Right lobe of liver (tissue), 6 donors: ENCODE measurements at regions not wholly inside any gene's neighbourhood (a gene's known extent, or its start where the extent isn't known, plus 50 kb on each side); places are given as distances from the start of the nearest gene placed in this dataset.

Experiments used
- ATAC-seq, 4 donors: fragments of 200-7000 bp; cut with Tn5 transposase; one replicate each; pipeline ENCODE4 v1.9.1; 2020; ENCODE audit warnings: mild to moderate bottlenecking in 4 of 4, moderate library complexity in 4 of 4
- DNase-seq, 3 donors: peaks; one replicate each; pipeline ENCODE4 v3.0.0-alpha.2; 2020
- H3K27ac ChIP-seq, 3 donors: fragments of 200-600 bp; one replicate each; pipeline ENCODE4 v1.8.0; 2022
- H3K27me3 ChIP-seq, 2 donors: fragments of 200-600 bp; one replicate each; pipeline ENCODE4 v1.8.0; 2022
- H3K36me3 ChIP-seq, 4 donors: fragments of 200-600 bp; sonication (generic) in 1 of 4; one replicate each; pipeline versions ENCODE4 v1.5.1 to v1.8.0; 2017 to 2022; ENCODE audit warnings: control low read depth in 1 of 4
- H3K4me1 ChIP-seq, 4 donors: fragments of 200-600 bp; sonication (generic) in 1 of 4; one replicate each; pipeline versions ENCODE4 v1.5.1 to v1.8.0; 2017 to 2022; ENCODE audit warnings: control low read depth in 1 of 4
- H3K4me3 ChIP-seq, 3 donors: fragments of 200-600 bp; one replicate each; pipeline ENCODE4 v1.8.0; 2022
- H3K9me3 ChIP-seq, 4 donors: fragments of 200-600 bp; sonication (generic) in 1 of 4; one replicate each; pipeline versions ENCODE4 v1.5.1 to v1.8.0; 2017 to 2022; ENCODE audit warnings: control low read depth in 1 of 4
- CTCF ChIP-seq, 4 donors: fragments of 200-600 bp in 3 of 4; fragments of 450-650 bp in 1 of 4; IDR thresholded peaks; one replicate each; pipeline versions ENCODE4 v1.5.1 to v1.8.0; 2016 to 2022; ENCODE audit warnings: antibody characterized with exemption in 4 of 4, mild to moderate bottlenecking in 2 of 4
- POLR2A ChIP-seq: fragments of 450-650 bp; IDR thresholded peaks from one replicate; pipeline ENCODE4 v1.6.1; 2017; ENCODE audit warnings: antibody characterized with exemption, mild to moderate bottlenecking
- WGBS: methylation state at CpG from one replicate; pipeline ENCODE4 v1.1.6; 2018; ENCODE audit warnings: low coverage, low lambda C conversion rate; ENCODE audit not compliant: insufficient coverage; ENCODE audit errors: missing lambda C conversion rate; 5-methylcytosine and 5-hydroxymethylcytosine counted together
- intact Hi-C, 2 donors: fragments of 100-400 bp; cut with DNase I; formaldehyde crosslinking; loops; one replicate each; pipeline versions ENCODE4 v1.11.2 to v1.14.1; 2022
- donor health status: DM: no; HTN: yes; CAD: no.
- donor health status: DM: no; HTN: no; CAD: no.
- donor health status: DM: no; HTN: no; CAD: no.
- donor health status: DM: no; HTN: yes; CAD: no.
- donor health status: DM: no; HTN: yes; CAD: no.

GRCh38 chr1:239023732-239024360 lies 362.5 kb upstream of the CHRM3 start:
- ATAC-seq = no peak
- no peaks in the 10 kb centered on the region for H3K4me1 ChIP-seq
- no peak overlapping the region for H3K4me3 ChIP-seq
- no peaks in the 10 kb centered on the region for H3K27me3 ChIP-seq
- TF ChIP-seq CTCF (IDR thresholded peaks at IDR 0.05) (no peak), POLR2A (no peak)
- no peak overlapping the region for H3K27ac ChIP-seq
- H3K36me3 ChIP-seq = no peaks in the 10 kb centered on the region
- H3K9me3 ChIP-seq = no peaks in the 10 kb centered on the region
- intact Hi-C loops = no loop called here
- 37% methylated on average over 4 of the region's 4 CpGs for WGBS
- no peak for DNase-seq

- intact Hi-C loops = no loop called here
- TF ChIP-seq CTCF (IDR thresholded peaks at IDR 0.05) (no peak), POLR2A (no peak)
- DNase-seq = no peak
- Histone ChIP-seq H3K4me3 (no peak overlapping the region), H3K4me1 (no peaks in the 10 kb centered on the region), H3K36me3 (no peaks in the 10 kb centered on the region), H3K27ac (no peak overlapping the region), H3K27me3 (no peaks in the 10 kb centered on the region), H3K9me3 (no peaks in the 10 kb centered on the region)
- 57% methylated on average over 2 of the region's 2 CpGs for WGBS
- no peak for ATAC-seq
Measured at GRCh38 chr1:239016337-239016736, 370.0 kb upstream of the CHRM3 start.

DNA sequence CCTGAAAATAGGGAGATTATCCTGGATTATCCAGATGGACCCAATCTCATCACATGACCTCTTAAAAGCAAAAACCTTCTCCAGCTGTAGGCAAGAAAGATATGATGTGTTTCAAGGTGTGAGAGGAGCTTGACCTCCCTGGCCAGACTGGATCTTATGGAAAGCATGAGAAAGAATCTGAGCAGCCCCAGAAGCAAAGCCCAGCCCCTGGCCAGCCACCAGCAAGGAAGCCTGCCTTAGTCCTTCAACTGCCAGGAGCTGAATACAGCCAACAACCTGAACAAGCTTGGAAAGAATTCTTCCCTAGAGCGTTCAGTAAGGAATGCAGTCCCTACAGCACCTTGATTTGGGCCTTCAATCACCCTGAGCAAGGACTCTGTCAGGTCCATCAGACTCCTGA lies 375.0 kb upstream of the CHRM3 start:
- no peaks in the 10 kb centered on the region for H3K4me1 ChIP-seq
- intact Hi-C loops = no loop called here
- no peaks in the 10 kb centered on the region for H3K27me3 ChIP-seq
- WGBS = no CpG with 5 or more reads among the region's 1 CpG
- TF ChIP-seq CTCF (IDR thresholded peaks at IDR 0.05) (no peak), POLR2A (no peak)
- H3K36me3 ChIP-seq = no peaks in the 10 kb centered on the region
- no peaks in the 10 kb centered on the region for H3K9me3 ChIP-seq
- ATAC-seq (no peak), DNase-seq (no peak)
- H3K4me3 ChIP-seq = no peak overlapping the region
- H3K27ac ChIP-seq = no peak overlapping the region

- no peaks in the 10 kb centered on the region for H3K4me1 ChIP-seq
- DNase-seq = no peak
- TF ChIP-seq CTCF (IDR thresholded peaks at IDR 0.05) (no peak), POLR2A (no peak)
- H3K36me3 ChIP-seq = no peaks in the 10 kb centered on the region
- no peak overlapping the region for H3K4me3 ChIP-seq
- H3K27ac ChIP-seq = no peak overlapping the region
- no peaks in the 10 kb centered on the region for H3K9me3 ChIP-seq
- intact Hi-C loops = no loop called here
- H3K27me3 ChIP-seq = no peaks in the 10 kb centered on the region
- ATAC-seq = no peak
Measured at GRCh38 chr1:239008568-239008967, 377.8 kb upstream of the CHRM3 start.

GRCh38 chr1:239006276-239006675 lies 380.1 kb upstream of the CHRM3 start:
- Histone ChIP-seq H3K27me3 (no peaks in the 10 kb centered on the region), H3K9me3 (no peaks in the 10 kb centered on the region), H3K4me3 (no peak overlapping the region), H3K36me3 (no peaks in the 10 kb centered on the region), H3K27ac (no peak overlapping the region), H3K4me1 (no peaks in the 10 kb centered on the region)
- no peak for TF ChIP-seq POLR2A
- no peak for TF ChIP-seq CTCF (IDR thresholded peaks at IDR 0.05)
- intact Hi-C loops = no loop called here
- ATAC-seq (no peak), DNase-seq (no peak)
- 24% methylated on average over 4 of the region's 4 CpGs for WGBS
